Liver (tissue), 8 donors: ENCODE measurements at regions not wholly inside any gene's neighbourhood (a gene's known extent, or its start where the extent isn't known, plus 50 kb on each side); places are given as distances from the start of the nearest gene placed in this dataset.

Source experiments
- DNase-seq: peaks from one replicate; pipeline ENCODE4 v3.0.0-alpha.2; 2017; ENCODE audit warnings: low spot score
- H3K27ac ChIP-seq, 2 donors: one replicate each; pipeline ENCODE4 v1.7.0; 2013; ENCODE audit warnings: inconsistent platforms in 2 of 2, low read length in 2 of 2, control low read depth in 1 of 2, low read depth in 1 of 2, mild to moderate bottlenecking in 1 of 2
- H3K27me3 ChIP-seq, 4 donors: one replicate each; pipeline versions ENCODE4 v1.6.1 to v1.7.0; 2013; ENCODE audit warnings: low read length in 3 of 4, inconsistent platforms in 1 of 4, mild to moderate bottlenecking in 1 of 4, moderate library complexity in 1 of 4; ENCODE audit not compliant: control insufficient read depth in 4 of 4, insufficient read depth in 4 of 4
- H3K36me3 ChIP-seq, 4 donors: one replicate each; pipeline versions ENCODE4 v1.6.1 to v1.7.0; 2013; ENCODE audit warnings: low read length in 3 of 4, mild to moderate bottlenecking in 3 of 4, low read depth in 1 of 4, moderate library complexity in 1 of 4; ENCODE audit not compliant: control insufficient read depth in 4 of 4, insufficient read depth in 3 of 4
- H3K4me1 ChIP-seq, 4 donors: one replicate each; pipeline versions ENCODE4 v1.6.1 to v1.7.0; 2013; ENCODE audit warnings: low read length in 3 of 4, mild to moderate bottlenecking in 3 of 4, moderate library complexity in 1 of 4; ENCODE audit not compliant: control insufficient read depth in 4 of 4, insufficient read depth in 4 of 4
- H3K4me3 ChIP-seq, 3 donors: one replicate each; pipeline versions ENCODE4 v1.6.1 to v1.7.0; 2013; ENCODE audit warnings: low read length in 3 of 3, control low read depth in 1 of 3, low read depth in 1 of 3, mild to moderate bottlenecking in 1 of 3
- H3K9ac ChIP-seq, 2 donors: one replicate each; pipeline ENCODE4 v1.7.0; 2013; ENCODE audit warnings: low read length in 2 of 2, mild to moderate bottlenecking in 2 of 2, moderate library complexity in 2 of 2, control low read depth in 1 of 2, low read depth in 1 of 2
- H3K9me3 ChIP-seq, 4 donors: one replicate each; pipeline versions ENCODE4 v1.6.1 to v1.7.0; 2013; ENCODE audit warnings: low read length in 3 of 4; ENCODE audit not compliant: control insufficient read depth in 4 of 4
- ATF3 ChIP-seq: IDR thresholded peaks from 2 replicates; pipeline ENCODE4 v1.6.1; 2016; ENCODE audit warnings: antibody characterized with exemption
- CTCF ChIP-seq: fragments of 150-350 bp; IDR thresholded peaks from 2 replicates; pipeline ENCODE4 v1.5.1; 2017; ENCODE audit warnings: improper control_type of control experiment, low read depth, low read length; ENCODE audit not compliant: missing input control
- FOXA1 ChIP-seq: IDR thresholded peaks from 2 replicates; pipeline ENCODE4 v1.6.1; 2016; ENCODE audit warnings: antibody characterized with exemption
- FOXA2 ChIP-seq: IDR thresholded peaks from 2 replicates; pipeline ENCODE4 v1.6.1; 2016; ENCODE audit warnings: antibody characterized with exemption
- GABPA ChIP-seq, 2 donors: IDR thresholded peaks in 1 of 2; conservative IDR thresholded peaks in 1 of 2; 2 replicates each; pipeline ENCODE4 v1.6.1; 2016; ENCODE audit warnings: antibody characterized with exemption in 2 of 2, mild to moderate bottlenecking in 1 of 2, moderate library complexity in 1 of 2
- HNF4A ChIP-seq, 2 donors: conservative IDR thresholded peaks; 2 replicates each; pipeline ENCODE4 v1.6.1; 2016; ENCODE audit warnings: antibody characterized with exemption in 2 of 2, mild to moderate bottlenecking in 2 of 2
- HNF4G ChIP-seq: IDR thresholded peaks from 2 replicates; pipeline ENCODE4 v1.6.1; 2016; ENCODE audit warnings: antibody characterized with exemption
- JUND ChIP-seq, 2 donors: IDR thresholded peaks; 2 replicates each; pipeline ENCODE4 v1.6.1; 2016; ENCODE audit warnings: antibody characterized with exemption in 2 of 2
- RAD21 ChIP-seq, 2 donors: IDR thresholded peaks; 2 replicates each; pipeline ENCODE4 v1.6.1; 2016; ENCODE audit warnings: antibody characterized with exemption in 2 of 2, mild to moderate bottlenecking in 2 of 2
- REST ChIP-seq: IDR thresholded peaks from 2 replicates; pipeline ENCODE4 v1.6.1; 2016; ENCODE audit warnings: antibody characterized with exemption, mild to moderate bottlenecking
- RXRA ChIP-seq, 2 donors: IDR thresholded peaks; 2 replicates each; pipeline ENCODE4 v1.6.1; 2017 to 2018; ENCODE audit warnings: antibody characterized with exemption in 2 of 2, mild to moderate bottlenecking in 1 of 2
- SP1 ChIP-seq: IDR thresholded peaks from 2 replicates; pipeline ENCODE4 v1.6.1; 2018; ENCODE audit warnings: antibody characterized with exemption, mild to moderate bottlenecking
- TAF1 ChIP-seq: conservative IDR thresholded peaks from 2 replicates; pipeline ENCODE4 v1.6.1; 2016; ENCODE audit warnings: antibody characterized with exemption, mild to moderate bottlenecking
- ZBTB33 ChIP-seq: IDR thresholded peaks from 2 replicates; pipeline ENCODE4 v1.6.1; 2016; ENCODE audit warnings: antibody characterized with exemption
- WGBS: extraction: QIAGEN DNeasy Blood & Tissue Kit; methylation state at CpG from one replicate; pipeline ENCODE4 v1.1.7; 2013; 5-methylcytosine and 5-hydroxymethylcytosine counted together
- donor health status: healthy.
- donor health status: healthy.
- donor health status: healthy.
- donor health status: healthy.
- donor health status: healthy.

GRCh38 chr5:120293796-120294195 is 170.3 kb upstream of the PRR16 start:
- no peaks in the 10 kb centered on the region for H3K36me3 ChIP-seq
- TF ChIP-seq CTCF (no peak), FOXA2 (no peak)
- H3K27me3 ChIP-seq, result no peaks in the 10 kb centered on the region
- no peaks in the 10 kb centered on the region for H3K4me1 ChIP-seq
- H3K9ac ChIP-seq, result no peak overlapping the region
- no peak for DNase-seq
- H3K4me3 ChIP-seq, result no peak overlapping the region
- no peak overlapping the region for H3K27ac ChIP-seq
- 66% methylated on average over 3 of the region's 3 CpGs for WGBS
- H3K9me3 ChIP-seq, result no peaks in the 10 kb centered on the region

GRCh38 chr5:120297616-120298015 is 166.5 kb upstream of the PRR16 start:
- Histone ChIP-seq H3K4me1 (no peaks in the 10 kb centered on the region), H3K27me3 (no peaks in the 10 kb centered on the region), H3K27ac (no peak overlapping the region), H3K4me3 (no peak overlapping the region), H3K9ac (no peak overlapping the region), H3K36me3 (no peaks in the 10 kb centered on the region), H3K9me3 (no peaks in the 10 kb centered on the region)
- WGBS, result 80% methylated on average over 1 of the region's 1 CpG
- TF ChIP-seq FOXA1, result no peak
- TF ChIP-seq HNF4G, result no peak
- TF ChIP-seq JUND (IDR thresholded peaks at IDR 0.05), result no peak
- TF ChIP-seq CTCF, result no peak
- TF ChIP-seq REST, result no peak
- TF ChIP-seq HNF4A (conservative IDR thresholded peaks at IDR 0.05), result no peak
- TF ChIP-seq TAF1, result no peak
- no peak for TF ChIP-seq SP1
- no peak for TF ChIP-seq ATF3
- TF ChIP-seq RXRA (IDR thresholded peaks at IDR 0.05), result no peak
- TF ChIP-seq RAD21 (IDR thresholded peaks at IDR 0.05), result no peak
- no peak for TF ChIP-seq GABPA (IDR thresholded peaks at IDR 0.05 in 1 of 2, conservative IDR thresholded peaks at IDR 0.05 in 1 of 2)
- no peak for TF ChIP-seq ZBTB33
- DNase-seq, result no peak
